ENCODE measurements at regions not wholly inside any gene's neighbourhood (a gene's known extent, or its start where the extent isn't known, plus 50 kb on each side); places are given as distances from the start of the nearest gene placed in this dataset.

GRCh38 chr6:56854086-56854485, 100.8 kb upstream of the BEND6 start:
- no peak overlapping the region for H3K4me3 ChIP-seq (ENCODE audit: low read depth, low read length)
- TF ChIP-seq, protein P1, sequence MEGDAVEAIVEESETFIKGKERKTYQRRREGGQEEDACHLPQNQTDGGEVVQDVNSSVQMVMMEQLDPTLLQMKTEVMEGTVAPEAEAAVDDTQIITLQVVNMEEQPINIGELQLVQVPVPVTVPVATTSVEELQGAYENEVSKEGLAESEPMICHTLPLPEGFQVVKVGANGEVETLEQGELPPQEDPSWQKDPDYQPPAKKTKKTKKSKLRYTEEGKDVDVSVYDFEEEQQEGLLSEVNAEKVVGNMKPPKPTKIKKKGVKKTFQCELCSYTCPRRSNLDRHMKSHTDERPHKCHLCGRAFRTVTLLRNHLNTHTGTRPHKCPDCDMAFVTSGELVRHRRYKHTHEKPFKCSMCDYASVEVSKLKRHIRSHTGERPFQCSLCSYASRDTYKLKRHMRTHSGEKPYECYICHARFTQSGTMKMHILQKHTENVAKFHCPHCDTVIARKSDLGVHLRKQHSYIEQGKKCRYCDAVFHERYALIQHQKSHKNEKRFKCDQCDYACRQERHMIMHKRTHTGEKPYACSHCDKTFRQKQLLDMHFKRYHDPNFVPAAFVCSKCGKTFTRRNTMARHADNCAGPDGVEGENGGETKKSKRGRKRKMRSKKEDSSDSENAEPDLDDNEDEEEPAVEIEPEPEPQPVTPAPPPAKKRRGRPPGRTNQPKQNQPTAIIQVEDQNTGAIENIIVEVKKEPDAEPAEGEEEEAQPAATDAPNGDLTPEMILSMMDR (IDR thresholded peaks at IDR 0.05; ENCODE audit: borderline replicate concordance, insufficient read depth, low read depth, low read length) = no peak

DNA sequence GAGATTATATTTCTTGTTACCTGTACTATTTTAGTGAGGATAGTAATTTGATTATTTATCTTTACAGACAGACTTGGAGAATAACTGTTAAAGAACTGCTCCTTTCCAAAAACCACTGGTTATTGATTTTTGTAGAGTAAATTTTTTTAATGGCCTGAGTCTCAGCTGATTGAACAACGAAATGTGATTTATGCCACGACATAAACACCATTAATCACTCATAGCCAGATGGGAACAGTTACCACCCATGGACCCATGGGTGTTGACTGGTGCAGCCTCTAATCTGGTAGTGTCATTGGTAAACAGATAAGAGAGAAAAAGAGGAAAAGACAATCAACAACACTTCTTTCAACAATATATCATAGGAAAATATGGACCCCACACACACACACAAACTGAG, 101.4 kb upstream of the BEND6 start:
- no peak overlapping the region for H3K4me3 ChIP-seq (ENCODE audit: low read depth, low read length)
- TF ChIP-seq, protein P1 (IDR thresholded peaks at IDR 0.05; ENCODE audit: borderline replicate concordance, insufficient read depth, low read depth, low read length) = no peak

DNA sequence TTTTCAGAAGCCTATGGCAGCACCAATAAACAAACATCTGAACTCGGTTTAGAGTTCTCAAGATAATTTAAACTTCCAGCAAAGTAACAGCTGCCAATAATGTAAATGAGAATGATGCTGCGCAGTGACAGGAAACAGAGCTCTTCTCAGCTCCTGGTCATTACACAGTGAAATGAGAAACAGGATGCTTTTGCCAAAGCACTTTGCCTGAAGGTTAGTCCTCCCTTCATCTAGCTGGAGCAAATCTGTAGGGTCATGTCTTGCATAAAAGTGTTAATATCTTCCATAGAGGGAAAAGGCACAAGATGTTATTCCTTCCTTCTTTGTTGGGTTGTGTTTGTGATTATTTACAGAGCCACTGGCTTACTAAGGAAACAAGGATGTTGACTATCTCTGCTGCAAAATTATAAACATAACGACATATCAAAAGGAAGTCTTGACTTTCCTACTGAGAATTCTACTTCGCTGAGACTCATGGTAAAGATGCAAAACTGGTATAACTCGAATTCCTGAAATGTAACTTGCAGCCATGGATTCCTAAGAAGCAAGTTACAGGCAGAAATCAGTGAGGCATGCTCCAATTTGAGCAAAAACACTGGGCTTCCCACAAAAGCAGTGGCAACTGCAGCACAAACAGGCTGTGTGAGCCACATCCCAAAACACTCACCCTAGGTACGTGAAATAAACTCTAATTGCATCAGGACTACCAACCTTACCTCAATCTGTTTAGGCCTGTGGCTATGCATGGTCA, 102.5 kb upstream of the BEND6 start:
- TF ChIP-seq, protein P1 (IDR thresholded peaks at IDR 0.05; ENCODE audit: borderline replicate concordance, insufficient read depth, low read depth, low read length) = no peak
- no peak overlapping the region for H3K4me3 ChIP-seq (ENCODE audit: low read depth, low read length)

GRCh38 chr6:56851541-56852259, 103.2 kb upstream of the BEND6 start:
- peak overlapping the region; percentile 61 for H3K4me3 ChIP-seq (ENCODE audit: low read depth, low read length)
- TF ChIP-seq, protein P1 (IDR thresholded peaks at IDR 0.05; ENCODE audit: borderline replicate concordance, insufficient read depth, low read depth, low read length) = peak; percentile 47; the same call in 1 of the 2 replicates

- peak overlapping the region; percentile 61 for H3K4me3 ChIP-seq (ENCODE audit: low read depth, low read length)
- TF ChIP-seq, protein P1 (IDR thresholded peaks at IDR 0.05; ENCODE audit: borderline replicate concordance, insufficient read depth, low read depth, low read length) = no peak
Measured at GRCh38 chr6:56851074-56851473, 103.8 kb upstream of the BEND6 start.

DNA sequence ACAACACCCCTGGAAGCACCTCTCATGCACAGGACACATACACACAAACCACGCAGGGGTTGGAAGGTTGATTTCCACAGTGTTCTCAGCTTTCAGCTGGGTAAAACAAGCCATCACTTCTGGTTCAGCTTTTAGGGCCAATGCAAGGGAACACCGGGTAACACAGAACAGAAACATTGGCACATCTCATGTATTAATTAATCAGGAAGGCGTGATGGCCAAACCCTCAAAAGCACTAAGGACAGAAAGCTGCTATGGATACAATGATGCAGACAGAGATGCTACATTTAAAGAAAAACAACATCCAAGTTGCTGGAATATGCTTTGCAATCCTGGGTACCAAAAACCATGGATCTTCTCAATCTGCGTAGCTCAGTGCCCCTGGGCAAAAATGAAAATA, 104.3 kb upstream of the BEND6 start:
- peak overlapping the region; percentile 61 for H3K4me3 ChIP-seq (ENCODE audit: low read depth, low read length)
- TF ChIP-seq, protein P1 (IDR thresholded peaks at IDR 0.05; ENCODE audit: borderline replicate concordance, insufficient read depth, low read depth, low read length) = no peak

DNA sequence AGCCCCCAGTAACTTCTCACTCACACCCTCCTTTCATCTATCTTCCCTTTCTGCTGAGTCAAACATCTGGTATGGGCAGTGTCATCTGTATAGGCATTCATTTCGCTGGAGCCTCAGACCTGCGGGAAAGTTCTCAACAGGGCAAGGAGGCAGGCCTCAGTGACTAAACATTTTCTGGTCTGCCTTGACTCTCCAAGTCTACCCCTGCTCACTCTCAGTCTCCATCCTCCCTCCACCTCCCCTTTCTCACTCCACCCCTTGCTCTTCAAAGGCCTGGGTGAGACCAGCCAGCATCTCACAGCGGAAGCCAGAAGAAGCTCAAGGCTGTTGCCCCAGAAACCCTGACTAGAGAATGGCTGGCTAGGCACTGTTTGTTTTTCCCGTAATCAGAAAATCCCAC, 105.0 kb upstream of the BEND6 start:
- no peak overlapping the region for H3K4me3 ChIP-seq (ENCODE audit: low read depth, low read length)
- TF ChIP-seq, protein P1 (IDR thresholded peaks at IDR 0.05; ENCODE audit: borderline replicate concordance, insufficient read depth, low read depth, low read length) = no peak

All from GM12875 (cell line).